Activated naive CD8-positive, alpha-beta T cell treated with anti-CD3 and anti-CD28 coated beads, Interleukin-2, amount 10 ng/mL, durations not matched to agents 7 days and 5 days (primary cell): ENCODE measurements at regions not wholly inside any gene's neighbourhood (a gene's known extent, or its start where the extent isn't known, plus 50 kb on each side); places are given as distances from the start of the nearest gene placed in this dataset.

ENCODE experiments used
- ATAC-seq: fragments of 150-1000 bp; cut with Tn5 transposase; one replicate; pipeline ENCODE4 v1.10.0; 2021; ENCODE audit warnings: low read depth, moderate library complexity
- POLR2A ChIA-PET: fragments of 350-600 bp; sonication (Branson Sonifier 250); formaldehyde crosslinking; loops from one replicate; lab custom pipeline; 2021; ENCODE audit warnings: antibody characterized with exemption; lab: Charles Lee
- DNase-seq: peaks from one replicate; pipeline ENCODE4 v3.0.0; 2021
- H3K27ac Mint-ChIP-seq: one replicate; pipeline ENCODE4 v1.8.0; 2022; ENCODE audit warnings: mild to moderate bottlenecking, mixed read lengths
- H3K27me3 Mint-ChIP-seq: one replicate; pipeline ENCODE4 v1.8.0; 2022; ENCODE audit warnings: mild to moderate bottlenecking, moderate library complexity, mixed read lengths
- H3K36me3 Mint-ChIP-seq: one replicate; pipeline ENCODE4 v1.8.0; 2021; ENCODE audit warnings: mild to moderate bottlenecking, mixed read lengths
- H3K4me1 Mint-ChIP-seq: one replicate; pipeline ENCODE4 v1.8.0; 2021; ENCODE audit warnings: mixed read lengths
- H3K4me3 Mint-ChIP-seq: one replicate; pipeline ENCODE4 v1.8.0; 2022; ENCODE audit warnings: mild to moderate bottlenecking, moderate library complexity, mixed read lengths
- H3K9me3 Mint-ChIP-seq: one replicate; pipeline ENCODE4 v1.8.0; 2021; ENCODE audit warnings: mixed read lengths

GRCh38 chr20:60123652-60124051, 165.4 kb downstream of the CDH26 start:
- POLR2A ChIA-PET, result no interaction called here
- H3K4me3 Mint-ChIP-seq, result no peak overlapping the region
- H3K4me1 Mint-ChIP-seq, result peaks cover 2% of the 10 kb centered on the region
- H3K9me3 Mint-ChIP-seq, result no peaks in the 10 kb centered on the region
- ATAC-seq, result no peak
- no peak overlapping the region for H3K27ac Mint-ChIP-seq
- H3K36me3 Mint-ChIP-seq, result no peaks in the 10 kb centered on the region
- DNase-seq, result no peak
- peaks cover 27% of the 10 kb centered on the region for H3K27me3 Mint-ChIP-seq

GRCh38 chr20:60124776-60125381, 166.7 kb downstream of the CDH26 start:
- H3K36me3 Mint-ChIP-seq, result no peaks in the 10 kb centered on the region
- no peak overlapping the region for H3K27ac Mint-ChIP-seq
- H3K27me3 Mint-ChIP-seq, result peaks cover 24% of the 10 kb centered on the region
- H3K4me3 Mint-ChIP-seq, result no peak overlapping the region
- POLR2A ChIA-PET, result no interaction called here
- DNase-seq, result no peak
- H3K9me3 Mint-ChIP-seq, result no peaks in the 10 kb centered on the region
- peaks cover 2% of the 10 kb centered on the region for H3K4me1 Mint-ChIP-seq
- no peak for ATAC-seq

DNA sequence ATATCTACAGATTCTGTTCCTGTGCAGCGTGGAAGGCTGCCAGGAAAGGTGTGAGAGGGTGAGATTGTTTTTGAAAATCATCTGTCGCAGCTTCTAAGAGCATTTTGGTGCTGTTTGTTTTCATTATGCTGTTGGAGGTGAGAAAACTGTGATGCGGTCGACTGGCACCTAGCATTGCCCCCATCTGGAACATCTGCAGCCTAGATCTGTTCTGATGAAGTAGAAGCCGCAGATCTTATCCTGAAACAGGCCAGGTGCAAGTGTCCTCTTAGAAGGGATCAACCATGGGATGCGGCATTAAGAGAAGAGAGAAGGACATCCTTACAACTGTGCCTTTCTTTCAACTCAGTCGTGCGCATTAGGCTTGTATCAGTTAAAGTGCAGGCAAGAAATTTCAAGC, 167.3 kb downstream of the CDH26 start:
- POLR2A ChIA-PET, result no interaction called here
- Mint-ChIP-seq H3K4me1 (peaks cover 2% of the 10 kb centered on the region), H3K36me3 (no peaks in the 10 kb centered on the region), H3K9me3 (no peaks in the 10 kb centered on the region), H3K27ac (no peak overlapping the region), H3K27me3 (peaks cover 23% of the 10 kb centered on the region), H3K4me3 (no peak overlapping the region)
- DNase-seq (no peak), ATAC-seq (no peak)

GRCh38 chr20:60126975-60127374, 168.8 kb downstream of the CDH26 start:
- no peak for DNase-seq
- Mint-ChIP-seq H3K27ac (no peak overlapping the region), H3K9me3 (no peaks in the 10 kb centered on the region), H3K4me1 (peaks cover 6% of the 10 kb centered on the region), H3K36me3 (no peaks in the 10 kb centered on the region), H3K27me3 (peaks cover 27% of the 10 kb centered on the region), H3K4me3 (no peak overlapping the region)
- POLR2A ChIA-PET, result no interaction called here
- no peak for ATAC-seq

GRCh38 chr20:60131375-60131774, 173.2 kb downstream of the CDH26 start:
- Mint-ChIP-seq H3K4me1 (peaks cover 11% of the 10 kb centered on the region), H3K27ac (no peak overlapping the region), H3K27me3 (peaks cover 20% of the 10 kb centered on the region), H3K9me3 (no peaks in the 10 kb centered on the region), H3K36me3 (no peaks in the 10 kb centered on the region), H3K4me3 (no peak overlapping the region)
- ATAC-seq (no peak), DNase-seq (no peak)
- POLR2A ChIA-PET, result no interaction called here

DNA sequence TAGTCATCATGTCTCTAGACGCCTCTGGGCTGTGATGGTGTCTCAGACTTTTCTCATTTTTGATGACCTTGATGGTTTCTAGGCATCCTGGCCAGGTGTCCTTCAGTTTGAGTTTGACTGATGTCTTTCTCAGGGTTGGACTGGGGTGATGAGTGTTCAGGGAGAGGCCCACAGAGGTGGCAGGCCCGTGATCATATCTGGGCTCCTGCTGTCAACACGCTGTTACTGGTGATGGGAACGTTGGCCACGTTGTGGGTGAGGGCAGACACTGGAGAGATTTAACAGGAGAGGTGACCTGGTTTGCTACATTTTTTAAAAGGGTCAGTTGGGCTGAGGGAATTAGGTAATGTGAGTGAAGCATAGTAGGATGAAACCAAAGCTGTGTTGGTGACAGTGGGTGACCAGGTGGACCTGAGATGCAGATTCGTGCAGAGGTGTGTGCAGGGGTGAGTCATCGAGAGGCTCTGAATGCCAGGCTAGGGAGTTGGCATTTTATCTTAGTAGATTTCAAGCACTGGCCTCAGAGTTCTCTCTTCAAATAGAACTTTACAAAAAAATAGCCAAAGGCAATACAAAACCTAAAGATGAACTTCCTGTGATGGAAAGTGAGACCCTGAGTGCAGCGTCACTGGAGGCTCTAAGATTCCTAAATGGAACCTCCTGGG, 174.1 kb downstream of the CDH26 start:
- Mint-ChIP-seq H3K36me3 (no peaks in the 10 kb centered on the region), H3K27ac (no peak overlapping the region), H3K9me3 (no peaks in the 10 kb centered on the region), H3K4me3 (no peak overlapping the region), H3K27me3 (peaks cover 20% of the 10 kb centered on the region), H3K4me1 (peaks cover 17% of the 10 kb centered on the region)
- ATAC-seq (no peak), DNase-seq (no peak)
- POLR2A ChIA-PET, result no interaction called here

DNA sequence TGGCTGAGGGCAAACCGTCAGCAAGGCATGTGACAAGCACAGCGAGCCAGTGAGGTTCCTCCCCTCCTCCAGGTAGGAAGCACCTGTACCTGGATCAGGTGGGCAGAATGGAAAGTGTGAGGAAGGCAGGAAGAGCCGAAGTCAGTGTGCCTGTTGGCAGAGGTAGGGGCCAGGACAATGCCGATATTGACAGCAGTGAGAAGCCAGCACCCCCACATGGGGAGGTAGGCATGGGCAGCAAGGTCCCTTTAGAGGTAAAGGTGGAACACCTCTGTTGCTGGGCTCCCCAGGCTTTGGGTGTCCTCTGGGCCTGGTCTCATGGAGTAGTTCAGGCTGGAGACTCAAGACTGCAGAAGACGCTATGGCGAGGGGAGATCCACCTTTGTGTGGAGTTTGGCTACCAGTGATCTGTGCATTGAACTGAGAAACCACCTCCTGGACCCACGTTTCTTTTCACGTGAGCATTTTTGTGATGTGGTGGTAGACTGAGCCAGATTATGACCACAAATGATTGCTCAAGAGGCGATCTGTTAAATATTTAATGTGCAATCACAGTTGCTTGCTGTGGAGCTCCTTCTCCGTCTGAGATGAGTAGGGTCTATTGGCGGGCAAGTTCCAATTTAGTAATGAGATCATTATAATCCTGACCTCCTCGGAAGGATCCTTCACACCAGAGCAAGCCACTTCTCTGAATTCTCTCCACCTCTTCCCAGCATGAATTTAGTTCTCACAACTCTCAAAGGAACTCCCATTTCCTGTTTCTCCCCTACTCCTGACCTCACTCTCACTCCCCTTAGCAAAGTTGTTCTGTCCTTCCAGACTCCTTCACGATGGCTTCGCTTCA, 174.8 kb downstream of the CDH26 start:
- peaks cover 21% of the 10 kb centered on the region for H3K4me1 Mint-ChIP-seq
- no peak overlapping the region for H3K4me3 Mint-ChIP-seq
- H3K9me3 Mint-ChIP-seq, result no peaks in the 10 kb centered on the region
- no peak overlapping the region for H3K27ac Mint-ChIP-seq
- peaks cover 16% of the 10 kb centered on the region for H3K27me3 Mint-ChIP-seq
- DNase-seq, result no peak
- POLR2A ChIA-PET, result no interaction called here
- no peaks in the 10 kb centered on the region for H3K36me3 Mint-ChIP-seq
- ATAC-seq, result no peak

GRCh38 chr20:60135276-60135675, 177.1 kb downstream of the CDH26 start:
- no peak for ATAC-seq
- no peak overlapping the region for H3K27ac Mint-ChIP-seq
- no peaks in the 10 kb centered on the region for H3K36me3 Mint-ChIP-seq
- H3K4me1 Mint-ChIP-seq, result peaks cover 23% of the 10 kb centered on the region
- DNase-seq, result no peak
- H3K27me3 Mint-ChIP-seq, result peaks cover 11% of the 10 kb centered on the region
- no peaks in the 10 kb centered on the region for H3K9me3 Mint-ChIP-seq
- POLR2A ChIA-PET, result no interaction called here
- H3K4me3 Mint-ChIP-seq, result no peak overlapping the region

- H3K27ac Mint-ChIP-seq, result no peak overlapping the region
- H3K36me3 Mint-ChIP-seq, result no peaks in the 10 kb centered on the region
- no peak for ATAC-seq
- no peak overlapping the region for H3K4me3 Mint-ChIP-seq
- peaks cover 19% of the 10 kb centered on the region for H3K4me1 Mint-ChIP-seq
- POLR2A ChIA-PET, result no interaction called here
- H3K9me3 Mint-ChIP-seq, result no peaks in the 10 kb centered on the region
- peaks cover 3% of the 10 kb centered on the region for H3K27me3 Mint-ChIP-seq
- no peak for DNase-seq
Observed at GRCh38 chr20:60136645-60137401, 178.6 kb downstream of the CDH26 start.

DNA sequence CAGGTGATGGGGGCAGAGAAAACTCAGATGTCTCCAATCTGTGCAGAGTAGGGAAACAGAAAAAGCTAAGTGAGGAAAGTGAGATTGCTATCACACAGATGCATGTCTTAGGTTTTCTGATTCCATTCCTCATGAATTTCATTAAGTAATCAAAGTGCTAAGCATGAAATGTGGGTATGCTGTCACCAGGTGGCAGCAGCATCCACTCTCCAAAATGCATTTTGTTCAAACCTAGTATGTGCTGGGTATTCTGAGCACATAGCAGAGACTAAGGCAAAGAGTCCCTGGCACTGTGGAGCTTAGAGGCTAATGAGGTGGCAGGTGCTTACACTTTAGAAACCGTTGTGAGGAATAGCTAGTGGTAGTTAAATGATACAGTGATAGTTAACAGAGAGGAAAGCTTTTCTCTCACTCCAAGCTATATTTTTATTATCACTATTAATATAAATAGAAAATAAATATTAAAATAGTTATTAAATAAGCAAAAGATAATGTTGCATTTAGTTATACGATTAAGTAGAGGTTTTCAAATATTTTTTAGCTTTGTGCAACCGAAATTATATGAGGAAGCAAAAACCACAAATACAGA, 179.5 kb downstream of the CDH26 start:
- Mint-ChIP-seq H3K4me1 (peaks cover 17% of the 10 kb centered on the region), H3K9me3 (no peaks in the 10 kb centered on the region), H3K27me3 (peaks cover under 1% of the 10 kb centered on the region), H3K27ac (no peak overlapping the region), H3K36me3 (no peaks in the 10 kb centered on the region), H3K4me3 (peak overlapping the region; percentile 58)
- POLR2A ChIA-PET, result no interaction called here
- ATAC-seq (peak; percentile 33), DNase-seq (no peak)

DNA sequence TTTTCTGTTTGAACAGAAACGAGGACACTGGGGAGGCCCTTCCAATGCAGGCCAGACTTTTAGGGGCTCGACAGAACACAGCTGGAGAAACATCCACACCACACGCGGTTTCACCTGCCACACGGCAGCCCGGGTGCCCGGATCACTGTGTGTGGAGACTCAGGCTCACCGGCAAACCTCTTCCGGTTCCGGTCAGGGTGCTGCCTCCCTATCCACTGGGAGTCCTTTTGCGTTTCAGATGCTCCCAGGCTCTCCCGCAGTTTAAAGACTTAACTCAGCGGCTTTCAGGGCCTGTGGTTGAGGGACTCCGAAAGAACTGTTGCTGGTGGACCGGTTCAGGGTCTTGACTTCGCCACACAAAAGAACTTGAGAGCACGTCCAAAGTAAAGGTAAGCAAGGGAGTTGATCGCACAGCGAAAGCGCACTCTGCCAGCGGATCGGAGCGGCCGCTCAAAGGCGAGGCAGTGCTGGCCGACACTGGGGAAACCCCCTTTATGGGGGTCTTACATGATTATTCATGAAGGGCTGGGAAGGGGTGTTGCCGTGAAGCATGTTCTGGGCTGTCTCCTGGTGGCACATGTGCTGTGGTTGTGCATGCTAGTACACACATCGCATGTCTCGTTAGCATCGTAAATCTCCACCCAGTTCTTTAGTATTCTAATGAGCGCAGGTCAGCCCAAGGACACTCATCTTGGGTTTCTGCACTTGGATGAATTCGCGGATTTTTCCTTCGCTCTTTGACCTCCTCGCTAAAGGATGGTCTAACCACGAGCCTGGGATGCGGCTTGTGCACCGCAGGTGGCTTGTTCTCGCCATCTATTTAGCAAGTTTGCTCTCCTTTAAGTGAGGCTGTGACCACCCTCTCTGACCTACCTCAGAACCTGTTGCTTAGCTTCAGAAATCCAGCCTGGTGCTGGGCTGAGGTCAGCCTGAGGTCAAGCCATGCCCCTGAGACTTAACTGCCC, 180.3 kb downstream of the CDH26 start:
- ATAC-seq, result peak; percentile 79
- Mint-ChIP-seq H3K4me1 (peaks cover 15% of the 10 kb centered on the region), H3K9me3 (no peaks in the 10 kb centered on the region), H3K27ac (no peak overlapping the region), H3K4me3 (peak overlapping the region; percentile 58), H3K27me3 (peaks cover 6% of the 10 kb centered on the region), H3K36me3 (no peaks in the 10 kb centered on the region)
- POLR2A ChIA-PET, result no interaction called here
- DNase-seq, result peak; percentile 50

DNA sequence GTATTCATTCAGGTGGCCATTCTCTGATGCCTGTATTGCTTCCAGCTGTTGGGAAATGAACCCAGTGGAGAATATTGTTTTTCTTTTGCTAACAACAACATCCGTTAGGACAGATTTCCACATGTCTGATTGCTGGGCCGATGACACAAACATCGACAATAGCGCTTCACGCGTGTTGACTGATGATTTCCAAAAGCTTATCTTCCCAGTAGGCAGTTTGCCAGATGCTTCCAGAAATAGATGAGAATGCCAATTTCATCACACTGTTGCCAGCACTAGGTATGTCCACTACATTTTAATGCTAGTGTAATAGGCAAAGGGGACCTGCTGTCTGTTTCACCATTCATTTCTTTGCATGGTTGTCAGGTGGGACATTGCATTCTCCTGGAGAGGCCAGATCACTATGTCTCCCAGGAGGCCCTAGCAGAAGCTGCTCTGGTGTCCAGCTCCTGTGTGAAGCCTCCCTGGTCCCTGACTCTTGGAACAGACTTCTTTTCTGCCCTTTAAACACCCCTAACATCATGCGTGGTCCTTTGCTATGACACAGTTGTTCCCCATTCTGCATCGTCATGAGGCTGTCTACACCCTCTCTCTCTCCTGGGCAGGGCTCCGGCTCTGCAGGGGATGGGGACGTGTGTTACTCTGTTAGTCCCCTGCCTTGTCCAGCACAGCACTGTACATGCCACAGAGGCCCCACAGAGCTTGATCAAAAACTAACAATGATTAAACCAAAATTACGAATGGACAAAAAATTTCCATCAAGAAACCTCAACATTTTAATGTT, 181.6 kb downstream of the CDH26 start:
- H3K36me3 Mint-ChIP-seq, result no peaks in the 10 kb centered on the region
- ATAC-seq, result no peak
- H3K9me3 Mint-ChIP-seq, result no peaks in the 10 kb centered on the region
- H3K27ac Mint-ChIP-seq, result no peak overlapping the region
- POLR2A ChIA-PET, result no interaction called here
- no peak overlapping the region for H3K4me3 Mint-ChIP-seq
- H3K4me1 Mint-ChIP-seq, result peaks cover 13% of the 10 kb centered on the region
- DNase-seq, result no peak
- peaks cover 6% of the 10 kb centered on the region for H3K27me3 Mint-ChIP-seq
